ENCODE measurements at regions not wholly inside any gene's neighbourhood (a gene's known extent, or its start where the extent isn't known, plus 50 kb on each side); places are given as distances from the start of the nearest gene placed in this dataset.

DNA sequence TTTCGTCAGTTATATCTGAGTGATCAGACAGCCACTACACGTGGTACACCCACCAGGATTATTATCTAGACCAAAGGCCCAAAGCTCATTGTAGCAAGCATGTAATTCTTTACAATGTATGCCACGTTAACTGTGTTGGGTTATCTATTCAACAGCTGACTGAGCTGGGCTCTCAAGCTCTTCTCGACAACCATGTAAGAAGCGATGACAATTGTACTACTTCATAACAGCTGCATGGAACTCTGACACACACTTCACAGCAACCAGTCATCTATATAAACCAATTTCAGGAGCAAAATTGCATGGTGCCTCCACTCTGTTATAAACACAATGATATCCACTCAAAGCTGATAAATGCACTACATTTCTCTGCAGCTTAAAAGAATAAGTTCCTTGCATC lies 701.8 kb downstream of the NR4A2 start:
- no peak overlapping the region for H3K4me3 ChIP-seq (ENCODE audit: low read depth, low read length)
- no peak for DNase-seq (ENCODE audit: low read depth)
- TF ChIP-seq, protein P1, sequence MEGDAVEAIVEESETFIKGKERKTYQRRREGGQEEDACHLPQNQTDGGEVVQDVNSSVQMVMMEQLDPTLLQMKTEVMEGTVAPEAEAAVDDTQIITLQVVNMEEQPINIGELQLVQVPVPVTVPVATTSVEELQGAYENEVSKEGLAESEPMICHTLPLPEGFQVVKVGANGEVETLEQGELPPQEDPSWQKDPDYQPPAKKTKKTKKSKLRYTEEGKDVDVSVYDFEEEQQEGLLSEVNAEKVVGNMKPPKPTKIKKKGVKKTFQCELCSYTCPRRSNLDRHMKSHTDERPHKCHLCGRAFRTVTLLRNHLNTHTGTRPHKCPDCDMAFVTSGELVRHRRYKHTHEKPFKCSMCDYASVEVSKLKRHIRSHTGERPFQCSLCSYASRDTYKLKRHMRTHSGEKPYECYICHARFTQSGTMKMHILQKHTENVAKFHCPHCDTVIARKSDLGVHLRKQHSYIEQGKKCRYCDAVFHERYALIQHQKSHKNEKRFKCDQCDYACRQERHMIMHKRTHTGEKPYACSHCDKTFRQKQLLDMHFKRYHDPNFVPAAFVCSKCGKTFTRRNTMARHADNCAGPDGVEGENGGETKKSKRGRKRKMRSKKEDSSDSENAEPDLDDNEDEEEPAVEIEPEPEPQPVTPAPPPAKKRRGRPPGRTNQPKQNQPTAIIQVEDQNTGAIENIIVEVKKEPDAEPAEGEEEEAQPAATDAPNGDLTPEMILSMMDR (IDR thresholded peaks at IDR 0.05; ENCODE audit: low read depth, low read length, missing control alignments), result no peak
- in situ Hi-C loops (cut with HindIII; ENCODE audit: low sequenced_read_pairs), result no loop called here

DNA sequence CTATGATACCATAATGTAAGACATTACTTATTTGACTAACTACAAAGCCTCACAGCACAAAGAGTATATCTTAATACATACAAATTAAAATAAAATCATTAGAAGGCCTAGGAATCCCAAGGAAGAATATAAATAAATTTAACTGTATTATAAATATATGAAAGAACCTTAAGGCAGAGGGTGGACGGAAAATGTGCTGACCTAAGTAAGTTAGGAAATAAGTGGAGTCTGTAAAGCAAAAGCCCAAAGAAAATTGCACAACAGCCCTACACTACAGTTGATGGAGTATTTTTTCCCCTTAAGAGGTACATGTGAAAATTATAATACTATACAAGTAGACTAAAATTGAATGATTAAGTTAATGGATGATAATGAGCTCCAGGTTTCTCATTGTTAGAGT lies 710.1 kb downstream of the NR4A2 start:
- in situ Hi-C loops (cut with HindIII; ENCODE audit: low sequenced_read_pairs), result no loop called here
- DNase-seq (ENCODE audit: low read depth), result no peak
- TF ChIP-seq, protein P1 (IDR thresholded peaks at IDR 0.05; ENCODE audit: low read depth, low read length, missing control alignments), result no peak
- no peak overlapping the region for H3K4me3 ChIP-seq (ENCODE audit: low read depth, low read length)

DNA sequence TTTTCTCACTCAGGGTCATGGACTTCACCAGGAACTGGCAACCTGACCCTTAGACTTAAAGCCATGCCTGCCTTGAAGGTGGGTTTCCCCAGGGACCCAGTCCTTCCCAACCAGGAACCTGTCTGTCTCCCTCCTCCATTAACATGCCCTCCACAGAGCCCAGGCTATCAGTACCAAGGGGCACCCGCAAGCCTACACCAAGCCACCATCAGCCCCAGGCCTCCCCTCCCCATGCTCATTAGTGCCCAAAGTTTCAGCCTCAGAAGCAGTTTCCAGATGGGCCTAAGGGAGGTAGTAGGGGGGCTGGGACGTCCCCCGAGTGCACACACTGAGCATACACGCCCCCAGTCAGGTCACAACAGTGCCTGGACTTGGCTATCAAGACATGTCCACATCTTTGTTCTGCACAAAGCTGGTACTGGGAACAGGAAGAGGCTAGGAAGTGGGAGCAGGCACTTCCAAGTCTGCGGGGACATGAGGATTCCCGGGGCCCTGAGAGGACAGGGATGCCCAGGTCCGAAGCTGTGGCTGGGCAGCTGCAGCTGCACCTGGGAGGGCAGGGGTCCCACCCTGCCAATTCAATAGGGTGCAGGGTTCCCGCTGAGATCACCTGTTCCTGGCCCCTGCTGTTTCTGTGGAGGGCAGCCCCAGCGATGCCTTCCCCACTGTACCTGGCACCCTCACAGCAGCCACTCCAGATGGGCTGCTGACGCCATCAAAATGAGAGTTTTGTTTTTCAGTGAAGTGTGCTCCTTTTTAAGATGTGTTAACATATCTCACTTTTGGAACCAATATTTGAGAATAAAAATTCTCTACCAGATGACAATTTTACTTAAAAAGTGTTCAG lies 731.4 kb downstream of the NR4A2 start:
- TF ChIP-seq, protein P1 (IDR thresholded peaks at IDR 0.05; ENCODE audit: low read depth, low read length, missing control alignments), result no peak
- no peak for DNase-seq (ENCODE audit: low read depth)
- in situ Hi-C loops (cut with HindIII; ENCODE audit: low sequenced_read_pairs), result no loop called here
- H3K4me3 ChIP-seq (ENCODE audit: low read depth, low read length), result no peak overlapping the region

DNA sequence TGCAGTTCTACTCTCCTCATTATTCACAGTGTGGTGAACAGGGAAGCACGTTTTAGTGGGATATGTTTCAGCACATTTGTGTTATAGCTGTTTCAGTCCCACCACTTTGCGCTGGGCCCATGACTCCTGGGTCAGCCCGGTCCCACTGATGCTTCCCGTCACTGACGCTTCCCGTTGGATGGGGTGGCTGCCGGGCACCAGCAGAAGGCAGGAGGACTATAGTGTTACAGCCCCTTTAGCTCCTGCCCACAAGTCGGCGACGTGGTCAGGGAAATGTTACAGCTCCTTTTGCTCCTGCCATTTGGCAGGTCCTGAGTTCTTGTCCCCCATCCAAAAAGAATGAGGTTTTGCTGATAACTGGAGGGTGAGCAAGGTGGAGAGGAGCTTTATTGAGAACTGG lies 732.2 kb downstream of the NR4A2 start:
- TF ChIP-seq, protein P1 (IDR thresholded peaks at IDR 0.05; ENCODE audit: low read depth, low read length, missing control alignments), result no peak
- no peak for DNase-seq (ENCODE audit: low read depth)
- in situ Hi-C loops (cut with HindIII; ENCODE audit: low sequenced_read_pairs), result no loop called here
- H3K4me3 ChIP-seq (ENCODE audit: low read depth, low read length), result no peak overlapping the region

DNA sequence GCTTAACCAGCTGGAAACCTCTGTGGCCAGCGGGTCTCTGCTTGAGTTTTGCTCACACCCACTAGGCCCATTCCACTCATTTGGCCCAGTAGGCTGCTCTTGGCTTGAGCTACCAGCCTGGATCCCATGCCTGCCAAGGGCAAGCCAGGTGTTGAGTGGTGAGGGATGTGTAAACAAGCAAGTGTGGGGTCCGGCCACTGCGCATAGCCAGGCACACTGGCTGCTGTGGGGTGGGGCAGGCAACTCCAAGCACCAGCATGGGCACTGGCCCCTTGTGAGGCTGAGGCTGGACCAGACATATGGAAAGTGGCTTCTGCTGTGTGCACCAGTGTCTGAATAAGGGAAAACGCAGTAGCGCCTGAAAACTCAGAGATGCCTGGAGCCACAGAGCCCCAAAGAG lies 732.7 kb downstream of the NR4A2 start:
- in situ Hi-C loops (cut with HindIII; ENCODE audit: low sequenced_read_pairs), result no loop called here
- DNase-seq (ENCODE audit: low read depth), result no peak
- H3K4me3 ChIP-seq (ENCODE audit: low read depth, low read length), result no peak overlapping the region
- TF ChIP-seq, protein P1 (IDR thresholded peaks at IDR 0.05; ENCODE audit: low read depth, low read length, missing control alignments), result no peak

DNA sequence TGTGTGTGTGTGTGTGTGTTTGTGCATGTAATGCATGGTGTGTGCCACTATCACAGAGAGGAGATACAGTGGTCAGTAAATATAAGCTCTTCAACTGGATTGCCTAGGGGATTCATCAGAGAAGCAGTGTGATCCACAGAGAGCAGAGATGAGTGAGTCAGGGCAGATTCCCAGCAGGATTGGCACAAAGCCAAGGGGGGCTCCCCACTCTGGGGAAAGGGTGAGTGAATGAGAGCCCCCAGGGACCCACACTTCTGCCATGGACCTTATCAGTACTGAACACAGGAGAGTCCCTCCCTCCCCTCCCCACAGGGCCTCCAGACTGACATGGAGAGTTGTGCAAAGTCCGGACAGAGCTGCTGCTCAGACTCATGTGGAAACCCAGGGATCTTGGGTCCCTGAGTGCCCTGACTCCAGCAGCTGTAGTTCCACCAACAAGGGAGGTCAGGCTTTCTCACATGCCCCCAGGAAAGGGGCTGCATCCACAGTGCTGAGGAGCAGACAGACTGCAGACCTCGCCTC lies 748.8 kb downstream of the NR4A2 start:
- in situ Hi-C loops (cut with HindIII; ENCODE audit: low sequenced_read_pairs), result no loop called here

More for the DNA sequence above, 748.8 kb downstream of the NR4A2 start:
- H3K4me3 ChIP-seq (ENCODE audit: low read depth, low read length), result no peak overlapping the region
- TF ChIP-seq, protein P1 (IDR thresholded peaks at IDR 0.05; ENCODE audit: low read depth, low read length, missing control alignments), result no peak
- DNase-seq (ENCODE audit: low read depth), result no peak

Data from astrocyte of the cerebellum (primary cell).